HEK293 (cell line): ENCODE measurements at regions not wholly inside any gene's neighbourhood (a gene's known extent, or its start where the extent isn't known, plus 50 kb on each side); places are given as distances from the start of the nearest gene placed in this dataset.

ENCODE experiments used
- CTCF ChIA-PET: fragments of 350-600 bp; formaldehyde crosslinking; extraction: SDS; loops from one replicate; lab custom pipeline; 2021; ENCODE audit warnings: antibody characterized with exemption; lab: Yijun Ruan, JAX
- POLR2A ChIA-PET: fragments of 300-600 bp; formaldehyde crosslinking; extraction: SDS; loops from one replicate; lab custom pipeline; 2020; ENCODE audit warnings: antibody characterized with exemption, inconsistent platforms; lab: Yijun Ruan, JAX
- H3K27ac ChIP-seq: fragments of 200-500 bp; sonication (Bioruptor generic); 2 replicates; pipeline ENCODE4 v1.5.1; 2014; ENCODE audit warnings: low read depth, low read length, control low read depth, inconsistent platforms; ENCODE audit errors: extremely low read depth
- H3K36me3 ChIP-seq, 2 experiments: fragments of 200-500 bp in 1 of 2; sonication (Bioruptor generic) in 1 of 2; 1 replicate in 1 of 2; 2 replicates in 1 of 2; pipeline ENCODE4 v1.5.1; 2014 to 2017; ENCODE audit warnings: inconsistent platforms in 2 of 2, low read length in 2 of 2; ENCODE audit not compliant: control insufficient read depth in 2 of 2, insufficient read depth in 1 of 2
- H3K4me1 ChIP-seq: fragments of 200-500 bp; sonication (Bioruptor generic); 2 replicates; pipeline ENCODE4 v1.5.1; 2014; ENCODE audit warnings: mild to moderate bottlenecking, low read length, inconsistent platforms; ENCODE audit not compliant: control insufficient read depth, insufficient read depth
- H3K4me3 ChIP-seq: 2 replicates; pipeline ENCODE4 v1.5.1; 2011; ENCODE audit warnings: low read depth, mild to moderate bottlenecking, control low read depth, low read length, moderate library complexity
- H3K9me3 ChIP-seq: fragments of 200-500 bp; sonication (Bioruptor generic); 2 replicates; pipeline ENCODE4 v1.5.1; 2014; ENCODE audit warnings: low read depth, low read length, inconsistent platforms; ENCODE audit not compliant: control insufficient read depth, insufficient read depth
- EGR2 ChIP-seq: fragments of 450-650 bp; formaldehyde crosslinking; IDR thresholded peaks from 2 replicates; pipeline ENCODE4 v1.5.1; 2016; ENCODE audit warnings: low read depth, missing biosample characterization, missing genetic modification characterization
- KLF16 ChIP-seq: fragments of 450-650 bp; formaldehyde crosslinking; IDR thresholded peaks from 2 replicates; pipeline ENCODE4 v1.5.1; 2017; ENCODE audit warnings: missing biosample characterization, missing genetic modification characterization
- PRDM2 ChIP-seq: fragments of 450-650 bp; formaldehyde crosslinking; IDR thresholded peaks from 2 replicates; pipeline ENCODE4 v1.5.1; 2016; ENCODE audit warnings: missing biosample characterization, missing genetic modification characterization, borderline replicate concordance
- ZFHX2 ChIP-seq: fragments of 450-650 bp; formaldehyde crosslinking; conservative IDR thresholded peaks from 2 replicates; pipeline ENCODE4 v1.5.1; 2016; ENCODE audit warnings: missing biosample characterization, missing genetic modification characterization
- ZNF544 ChIP-seq: fragments of 450-650 bp; formaldehyde crosslinking; IDR thresholded peaks from 2 replicates; pipeline ENCODE4 v1.5.0; 2017; ENCODE audit warnings: missing biosample characterization, missing genetic modification characterization
- ZNF596 ChIP-seq: fragments of 450-650 bp; IDR thresholded peaks from 2 replicates; pipeline ENCODE4 v1.5.0; 2018; ENCODE audit warnings: missing biosample characterization, mild to moderate bottlenecking, missing genetic modification characterization, moderate library complexity
- ZNF76 ChIP-seq: fragments of 450-650 bp; formaldehyde crosslinking; IDR thresholded peaks from 2 replicates; pipeline ENCODE4; 2016; ENCODE audit warnings: low read depth, missing biosample characterization, missing genetic modification characterization, borderline replicate concordance

DNA sequence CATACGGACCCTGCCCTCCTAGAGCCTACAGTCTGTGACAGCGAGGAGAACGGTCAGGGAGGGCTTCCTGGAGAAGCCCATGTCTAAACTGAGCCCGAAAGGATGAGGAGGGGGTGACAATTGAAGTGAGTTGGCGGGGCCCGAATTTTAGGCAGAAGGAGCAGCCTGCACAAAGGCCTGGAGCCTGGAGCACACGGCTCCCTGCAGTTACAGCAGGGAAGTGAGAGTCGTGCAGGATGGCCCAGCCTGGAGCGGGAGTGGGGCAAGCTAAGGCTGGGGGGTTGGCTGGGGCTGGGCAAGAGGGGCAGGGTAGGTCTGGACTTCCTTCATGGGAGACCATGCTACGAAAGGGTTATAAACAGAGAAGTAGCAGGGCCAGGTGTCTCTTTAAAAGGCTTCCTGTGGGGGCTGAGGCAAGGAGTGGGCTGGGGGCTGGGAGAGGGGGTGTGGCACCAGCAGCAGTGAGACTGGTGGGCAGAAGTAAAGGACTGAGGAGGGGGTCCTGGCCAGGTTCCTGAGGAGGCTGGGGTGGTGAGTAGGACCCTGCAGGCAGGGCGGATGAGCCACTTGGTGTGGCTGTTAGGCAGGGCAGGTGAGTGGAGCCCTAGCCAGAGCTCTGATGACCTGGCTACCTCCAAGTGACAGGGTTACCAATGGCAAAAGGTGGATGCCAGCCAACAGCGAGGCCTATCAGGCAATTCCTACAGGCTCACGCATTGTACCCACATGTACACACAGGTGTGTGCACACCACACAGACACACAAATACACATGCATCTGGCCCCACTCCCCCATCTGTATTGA lies 119.2 kb downstream of the MRPL14 start:
- Histone ChIP-seq H3K4me3 (no peak overlapping the region), H3K4me1 (peaks cover 2% of the 10 kb centered on the region; the same call in 1 of the 2 replicates), H3K36me3 (no peaks in the 10 kb centered on the region), H3K9me3 (no peaks in the 10 kb centered on the region), H3K27ac (no peak overlapping the region)
- ChIA-PET POLR2A (no interaction called here), CTCF (no interaction called here)
- no peak for TF ChIP-seq KLF16 (tag by site-specific recombination)
- peak; percentile 53; the same call in 1 of the 2 replicates for TF ChIP-seq EGR2 (tag by site-specific recombination)
- TF ChIP-seq ZFHX2: 0 out of 2 replicates have a peak, but pooled peaks have one; percentile 21
- no peak for TF ChIP-seq ZNF76 (tag by site-specific recombination)
- TF ChIP-seq ZNF544 (tag by site-specific recombination): no peak

- ChIA-PET CTCF (interaction anchor here (0.6 to 1.3 kb wide), 3 partner anchors 50 to 57 kb away, joined by 3 to 4 read pairs (median 3); no protein-coding TSS in a partner anchor), POLR2A (no interaction called here)
Measured at GRCh38 chr6:44006872-44007303, 120.4 kb downstream of the MRPL14 start.

More at GRCh38 chr6:44006872-44007303, 120.4 kb downstream of the MRPL14 start:
- Histone ChIP-seq H3K4me1 (peaks cover 2% of the 10 kb centered on the region; the same call in 1 of the 2 replicates), H3K36me3 (no peaks in the 10 kb centered on the region), H3K9me3 (no peaks in the 10 kb centered on the region), H3K4me3 (no peak overlapping the region), H3K27ac (no peak overlapping the region)
- TF ChIP-seq ZNF596 (peak; percentile 93), PRDM2 (tag by site-specific recombination) (no peak)
